ENCODE measurements at regions not wholly inside any gene's neighbourhood (a gene's known extent, or its start where the extent isn't known, plus 50 kb on each side); places are given as distances from the start of the nearest gene placed in this dataset.

GRCh38 chr14:82035397-82035796 is 501.7 kb upstream of the SEL1L start:
- no peak for TF ChIP-seq CTCF (IDR thresholded peaks at IDR 0.05)
- TF ChIP-seq POLR2A (IDR thresholded peaks at IDR 0.05) = no peak

Measured in vagina (tissue), 2 donors.